Lower leg skin (tissue), 3 donors: ENCODE measurements at regions not wholly inside any gene's neighbourhood (a gene's known extent, or its start where the extent isn't known, plus 50 kb on each side); places are given as distances from the start of the nearest gene placed in this dataset.

ENCODE experiments used
- POLR2A ChIP-seq, 2 donors: fragments of 450-650 bp; IDR thresholded peaks; one replicate each; pipeline ENCODE4 v1.6.1; 2016 to 2017; ENCODE audit warnings: antibody characterized with exemption in 2 of 2, mild to moderate bottlenecking in 1 of 2, moderate library complexity in 1 of 2
- TF ChIP-seq, protein P1 (sequence below), 3 donors: fragments of 450-650 bp; IDR thresholded peaks; one replicate each; pipeline ENCODE4 v1.5.1; 2016; ENCODE audit warnings: antibody characterized with exemption in 3 of 3, mild to moderate bottlenecking in 3 of 3, moderate library complexity in 2 of 3

DNA sequence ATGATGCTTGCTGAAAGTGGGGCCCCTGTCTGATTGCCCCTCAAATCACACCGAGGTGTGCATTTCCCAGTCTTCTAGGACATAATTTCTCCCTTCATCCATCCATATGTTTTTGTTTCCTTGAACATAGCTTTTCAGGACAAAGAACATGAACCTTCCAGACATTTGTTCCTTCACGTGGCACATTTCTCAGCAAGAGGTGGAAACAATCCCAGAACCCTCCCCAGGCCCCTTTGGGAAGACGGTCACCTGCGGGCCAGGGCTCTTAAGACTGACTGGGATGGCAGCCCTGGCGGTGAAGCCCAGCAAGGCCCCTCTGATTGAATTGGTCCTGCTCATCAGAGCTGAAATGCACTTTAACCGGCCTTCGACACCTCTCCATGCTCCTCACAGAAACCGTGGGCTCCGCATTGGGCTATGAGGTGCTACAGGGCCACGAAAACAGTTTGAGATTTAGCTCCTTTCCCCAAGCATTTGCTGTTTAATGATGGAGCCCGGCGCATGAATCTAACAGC lies 522.5 kb upstream of the DPP6 start:
- TF ChIP-seq, protein P1, sequence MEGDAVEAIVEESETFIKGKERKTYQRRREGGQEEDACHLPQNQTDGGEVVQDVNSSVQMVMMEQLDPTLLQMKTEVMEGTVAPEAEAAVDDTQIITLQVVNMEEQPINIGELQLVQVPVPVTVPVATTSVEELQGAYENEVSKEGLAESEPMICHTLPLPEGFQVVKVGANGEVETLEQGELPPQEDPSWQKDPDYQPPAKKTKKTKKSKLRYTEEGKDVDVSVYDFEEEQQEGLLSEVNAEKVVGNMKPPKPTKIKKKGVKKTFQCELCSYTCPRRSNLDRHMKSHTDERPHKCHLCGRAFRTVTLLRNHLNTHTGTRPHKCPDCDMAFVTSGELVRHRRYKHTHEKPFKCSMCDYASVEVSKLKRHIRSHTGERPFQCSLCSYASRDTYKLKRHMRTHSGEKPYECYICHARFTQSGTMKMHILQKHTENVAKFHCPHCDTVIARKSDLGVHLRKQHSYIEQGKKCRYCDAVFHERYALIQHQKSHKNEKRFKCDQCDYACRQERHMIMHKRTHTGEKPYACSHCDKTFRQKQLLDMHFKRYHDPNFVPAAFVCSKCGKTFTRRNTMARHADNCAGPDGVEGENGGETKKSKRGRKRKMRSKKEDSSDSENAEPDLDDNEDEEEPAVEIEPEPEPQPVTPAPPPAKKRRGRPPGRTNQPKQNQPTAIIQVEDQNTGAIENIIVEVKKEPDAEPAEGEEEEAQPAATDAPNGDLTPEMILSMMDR (IDR thresholded peaks at IDR 0.05) = no peak
- TF ChIP-seq POLR2A (IDR thresholded peaks at IDR 0.05) = no peak
